K562 (cell line): ENCODE measurements at regions not wholly inside any gene's neighbourhood (a gene's known extent, or its start where the extent isn't known, plus 50 kb on each side); places are given as distances from the start of the nearest gene placed in this dataset.

Experiments used
- ATAC-seq: fragments of 200-7000 bp; cut with Tn5 transposase; 3 replicates; pipeline ENCODE4 v1.9.1; 2020; ENCODE audit warnings: moderate library complexity
- BruUV-seq: library from RNA; stranded (reverse); fragments of 400-500 nt; replicated peaks from 2 replicates; lab custom pipeline; 2021; lab: Mats Ljungman, UMichigan
- CTCF ChIA-PET: fragments of 300-600 bp; formaldehyde crosslinking; extraction: SDS; loops from one replicate; lab custom pipeline; 2021; ENCODE audit warnings: low intra/inter-chr PET ratio; lab: Yijun Ruan, JAX
- POLR2A ChIA-PET: fragments of 300-600, 350-650 bp; sonication (Branson Sonifier 250); formaldehyde crosslinking; extraction: SDS; loops from one replicate; lab custom pipeline; 2021; ENCODE audit warnings: antibody characterized with exemption, inconsistent platforms; lab: Yijun Ruan, JAX
- DNase-seq, 4 experiments: peaks; one replicate each; pipeline versions ENCODE4 v3.0.0 to v3.0.0-alpha.2; 2011 to 2018; ENCODE audit warnings: low spot score in 3 of 4, mixed read lengths in 3 of 4; ENCODE audit errors: extremely low read depth in 1 of 4
- FAIRE-seq: peaks from 2 replicates; lab custom pipeline; 2011; peaks lifted over from hg19 to GRCh38; lab: Jason Lieb, UNC
- H2AFZ ChIP-seq: 2 replicates; pipeline ENCODE4 v1.6.0; 2011; ENCODE audit warnings: low read depth, low read length, control low read depth, inconsistent platforms
- H3K27ac ChIP-seq: fragments of 200-600 bp; 3 replicates; pipeline ENCODE4 v1.8.0; 2011; ENCODE audit warnings: low read depth, mild to moderate bottlenecking, control low read depth, inconsistent platforms, low read length, moderate library complexity, mixed read lengths; ENCODE audit errors: extremely low read depth
- H3K27me3 ChIP-seq, 2 experiments: fragments of 300-600 bp in 1 of 2; 2 replicates in 1 of 2; 3 replicates in 1 of 2; pipeline versions ENCODE4 v1.6.0 to v1.8.0; 2011; ENCODE audit warnings: inconsistent platforms in 2 of 2, low read length in 2 of 2, mild to moderate bottlenecking in 1 of 2, mixed read lengths in 1 of 2, moderate library complexity in 1 of 2; ENCODE audit not compliant: control insufficient read depth in 2 of 2, insufficient read depth in 2 of 2
- H3K36me3 ChIP-seq: fragments of 300-600 bp; 3 replicates; pipeline ENCODE4 v1.8.0; 2011; ENCODE audit warnings: mild to moderate bottlenecking, low read length, inconsistent platforms; ENCODE audit not compliant: control insufficient read depth, insufficient read depth
- H3K4me1 ChIP-seq, 2 experiments: fragments of 200-600 bp in 1 of 2; replicated peaks in 1 of 2; 2 replicates in 1 of 2; 3 replicates in 1 of 2; pipeline versions ENCODE4 v1.5.1 to v1.8.0; 2011; ENCODE audit warnings: inconsistent platforms in 2 of 2, low read length in 2 of 2, mild to moderate bottlenecking in 1 of 2, mixed read lengths in 1 of 2, moderate library complexity in 1 of 2; ENCODE audit not compliant: control insufficient read depth in 2 of 2, insufficient read depth in 2 of 2
- H3K4me2 ChIP-seq: 2 replicates; pipeline ENCODE4 v1.6.1; 2011; ENCODE audit warnings: low read length, control low read depth, inconsistent platforms, mixed read lengths; ENCODE audit not compliant: insufficient read depth
- H3K4me3 ChIP-seq: fragments of 200-600 bp; sonication (generic), shearing (Covaris generic); 2 replicates; pipeline ENCODE4 v1.5.1; 2016; ENCODE audit warnings: control low read depth, inconsistent platforms
- H3K79me2 ChIP-seq: fragments of 200-600 bp; 3 replicates; pipeline ENCODE4 v1.8.0; 2011; ENCODE audit warnings: low read length, inconsistent platforms; ENCODE audit not compliant: control insufficient read depth, insufficient read depth
- H3K9ac ChIP-seq, 2 experiments: 2 replicates each; pipeline versions ENCODE4 v1.6.0 to v1.6.1; 2011; ENCODE audit warnings: low read depth in 2 of 2, low read length in 2 of 2, control low read depth in 1 of 2, inconsistent platforms in 1 of 2, mild to moderate bottlenecking in 1 of 2, mixed read lengths in 1 of 2; ENCODE audit not compliant: insufficient read depth in 1 of 2
- H3K9me1 ChIP-seq: one replicate; pipeline ENCODE4 v1.6.0; 2011; ENCODE audit warnings: inconsistent platforms, mild to moderate bottlenecking, low read length, moderate library complexity; ENCODE audit not compliant: control insufficient read depth, insufficient read depth
- H3K9me3 ChIP-seq: replicated peaks from 2 replicates; pipeline ENCODE4 v1.5.1; 2011; ENCODE audit warnings: low read depth, low read length, inconsistent platforms; ENCODE audit not compliant: control insufficient read depth, insufficient read depth
- H4K20me1 ChIP-seq: replicated peaks from 2 replicates; pipeline ENCODE4 v1.6.1; 2011; ENCODE audit warnings: low read length, inconsistent platforms, mixed read lengths; ENCODE audit not compliant: control insufficient read depth, insufficient read depth
- ELK3 ChIP-seq: fragments of 450-650 bp; formaldehyde crosslinking; IDR thresholded peaks from 2 replicates; pipeline ENCODE4 v1.4.0; 2020; ENCODE audit warnings: mild to moderate bottlenecking
- GABPB1 ChIP-seq: sonication (generic); formaldehyde crosslinking; IDR thresholded peaks from 2 replicates; pipeline ENCODE4 v1.8.0; 2022; ENCODE audit warnings: mild to moderate bottlenecking, missing genetic modification reagents
- HNRNPK ChIP-seq: fragments of 200-400 bp; formaldehyde crosslinking; IDR thresholded peaks from one replicate; pipeline ENCODE4 v1.6.1; 2018; ENCODE audit warnings: mild to moderate bottlenecking, low read depth, low read length; ENCODE audit not compliant: poor library complexity, severe bottlenecking
- OTX1 ChIP-seq: fragments of 450-650 bp; formaldehyde crosslinking; IDR thresholded peaks from 2 replicates; pipeline ENCODE4 v1.4.0; 2022; ENCODE audit warnings: mild to moderate bottlenecking
- POLR2AphosphoS2 ChIP-seq: IDR thresholded peaks from 2 replicates; pipeline ENCODE4 v1.6.1; 2012; ENCODE audit warnings: low read length, improper control_type of control experiment
- in situ Hi-C: fragments of 300-500 bp; cut with MboI; formaldehyde crosslinking; loops from 4 replicates; pipeline ENCODE4 v1.15.0; 2018; ENCODE audit warnings: inconsistent platforms, mixed read lengths
- intact Hi-C: fragments of 100-400 bp; cut with micrococcal nuclease; formaldehyde crosslinking; loops from 2 replicates; pipeline ENCODE4 v1.14.2; 2022
- TF ChIP-seq, protein P1 (sequence below): sonication (generic); formaldehyde crosslinking; IDR thresholded peaks from 2 replicates; pipeline ENCODE4 v1.8.0; 2023; ENCODE audit warnings: mild to moderate bottlenecking, missing genetic modification reagents

GRCh38 chr12:90246688-90247087 lies 538.0 kb upstream of the ATP2B1 start:
- Histone ChIP-seq H3K27ac (no peak overlapping the region), H3K4me1 (no peaks in the 10 kb centered on the region), H3K36me3 (no peaks in the 10 kb centered on the region), H3K27me3 (no peaks in the 10 kb centered on the region), H4K20me1 (no peaks in the 10 kb centered on the region), H3K4me2 (no peak overlapping the region), H3K79me2 (no peaks in the 10 kb centered on the region), H3K9me1 (no peaks in the 10 kb centered on the region), H3K9me3 (no peaks in the 10 kb centered on the region; the same call in 1 of the 2 replicates), H3K4me3 (no peak overlapping the region), H3K9ac (no peak overlapping the region), H2AFZ (no peak overlapping the region)
- no peak for TF ChIP-seq OTX1 (CRISPR knock-in tag)
- no peak for TF ChIP-seq ELK3 (CRISPR knock-in tag)
- no peak for TF ChIP-seq GABPB1 (CRISPR knock-in tag)
- TF ChIP-seq POLR2AphosphoS2, result no peak
- no peak for TF ChIP-seq HNRNPK
- TF ChIP-seq, protein P1, sequence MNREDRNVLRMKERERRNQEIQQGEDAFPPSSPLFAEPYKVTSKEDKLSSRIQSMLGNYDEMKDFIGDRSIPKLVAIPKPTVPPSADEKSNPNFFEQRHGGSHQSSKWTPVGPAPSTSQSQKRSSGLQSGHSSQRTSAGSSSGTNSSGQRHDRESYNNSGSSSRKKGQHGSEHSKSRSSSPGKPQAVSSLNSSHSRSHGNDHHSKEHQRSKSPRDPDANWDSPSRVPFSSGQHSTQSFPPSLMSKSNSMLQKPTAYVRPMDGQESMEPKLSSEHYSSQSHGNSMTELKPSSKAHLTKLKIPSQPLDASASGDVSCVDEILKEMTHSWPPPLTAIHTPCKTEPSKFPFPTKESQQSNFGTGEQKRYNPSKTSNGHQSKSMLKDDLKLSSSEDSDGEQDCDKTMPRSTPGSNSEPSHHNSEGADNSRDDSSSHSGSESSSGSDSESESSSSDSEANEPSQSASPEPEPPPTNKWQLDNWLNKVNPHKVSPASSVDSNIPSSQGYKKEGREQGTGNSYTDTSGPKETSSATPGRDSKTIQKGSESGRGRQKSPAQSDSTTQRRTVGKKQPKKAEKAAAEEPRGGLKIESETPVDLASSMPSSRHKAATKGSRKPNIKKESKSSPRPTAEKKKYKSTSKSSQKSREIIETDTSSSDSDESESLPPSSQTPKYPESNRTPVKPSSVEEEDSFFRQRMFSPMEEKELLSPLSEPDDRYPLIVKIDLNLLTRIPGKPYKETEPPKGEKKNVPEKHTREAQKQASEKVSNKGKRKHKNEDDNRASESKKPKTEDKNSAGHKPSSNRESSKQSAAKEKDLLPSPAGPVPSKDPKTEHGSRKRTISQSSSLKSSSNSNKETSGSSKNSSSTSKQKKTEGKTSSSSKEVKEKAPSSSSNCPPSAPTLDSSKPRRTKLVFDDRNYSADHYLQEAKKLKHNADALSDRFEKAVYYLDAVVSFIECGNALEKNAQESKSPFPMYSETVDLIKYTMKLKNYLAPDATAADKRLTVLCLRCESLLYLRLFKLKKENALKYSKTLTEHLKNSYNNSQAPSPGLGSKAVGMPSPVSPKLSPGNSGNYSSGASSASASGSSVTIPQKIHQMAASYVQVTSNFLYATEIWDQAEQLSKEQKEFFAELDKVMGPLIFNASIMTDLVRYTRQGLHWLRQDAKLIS (CRISPR knock-in tag), result no peak
- ChIA-PET CTCF (no interaction called here), POLR2A (no interaction called here)
- ATAC-seq (no peak), FAIRE-seq (no peak), DNase-seq (no peak)
- in situ Hi-C loops (no loop called here), intact Hi-C loops (no loop called here)
- BruUV-seq, result no TSS peak
